ENCODE measurements at regions not wholly inside any gene's neighbourhood (a gene's known extent, or its start where the extent isn't known, plus 50 kb on each side); places are given as distances from the start of the nearest gene placed in this dataset.

- TF ChIP-seq, protein P1, sequence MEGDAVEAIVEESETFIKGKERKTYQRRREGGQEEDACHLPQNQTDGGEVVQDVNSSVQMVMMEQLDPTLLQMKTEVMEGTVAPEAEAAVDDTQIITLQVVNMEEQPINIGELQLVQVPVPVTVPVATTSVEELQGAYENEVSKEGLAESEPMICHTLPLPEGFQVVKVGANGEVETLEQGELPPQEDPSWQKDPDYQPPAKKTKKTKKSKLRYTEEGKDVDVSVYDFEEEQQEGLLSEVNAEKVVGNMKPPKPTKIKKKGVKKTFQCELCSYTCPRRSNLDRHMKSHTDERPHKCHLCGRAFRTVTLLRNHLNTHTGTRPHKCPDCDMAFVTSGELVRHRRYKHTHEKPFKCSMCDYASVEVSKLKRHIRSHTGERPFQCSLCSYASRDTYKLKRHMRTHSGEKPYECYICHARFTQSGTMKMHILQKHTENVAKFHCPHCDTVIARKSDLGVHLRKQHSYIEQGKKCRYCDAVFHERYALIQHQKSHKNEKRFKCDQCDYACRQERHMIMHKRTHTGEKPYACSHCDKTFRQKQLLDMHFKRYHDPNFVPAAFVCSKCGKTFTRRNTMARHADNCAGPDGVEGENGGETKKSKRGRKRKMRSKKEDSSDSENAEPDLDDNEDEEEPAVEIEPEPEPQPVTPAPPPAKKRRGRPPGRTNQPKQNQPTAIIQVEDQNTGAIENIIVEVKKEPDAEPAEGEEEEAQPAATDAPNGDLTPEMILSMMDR (IDR thresholded peaks at IDR 0.05): no peak
- TF ChIP-seq JUN (CRISPR knock-in tag; IDR thresholded peaks at IDR 0.05) (no peak), NR2C2 (CRISPR knock-in tag; IDR thresholded peaks at IDR 0.05) (no peak), USF2 (CRISPR knock-in tag; IDR thresholded peaks at IDR 0.05) (no peak), ZNF263 (CRISPR knock-in tag; IDR thresholded peaks at IDR 0.05; ENCODE audit: low read depth) (no peak), NFYB (CRISPR knock-in tag; conservative IDR thresholded peaks at IDR 0.05; ENCODE audit: low read depth) (no peak), FOXP4 (CRISPR knock-in tag; IDR thresholded peaks at IDR 0.05) (no peak), CREB1 (CRISPR knock-in tag; IDR thresholded peaks at IDR 0.05) (no peak), ZNF317 (CRISPR knock-in tag; IDR thresholded peaks at IDR 0.05; ENCODE audit: borderline replicate concordance, low read depth) (no peak)
- TF ChIP-seq, protein P2, sequence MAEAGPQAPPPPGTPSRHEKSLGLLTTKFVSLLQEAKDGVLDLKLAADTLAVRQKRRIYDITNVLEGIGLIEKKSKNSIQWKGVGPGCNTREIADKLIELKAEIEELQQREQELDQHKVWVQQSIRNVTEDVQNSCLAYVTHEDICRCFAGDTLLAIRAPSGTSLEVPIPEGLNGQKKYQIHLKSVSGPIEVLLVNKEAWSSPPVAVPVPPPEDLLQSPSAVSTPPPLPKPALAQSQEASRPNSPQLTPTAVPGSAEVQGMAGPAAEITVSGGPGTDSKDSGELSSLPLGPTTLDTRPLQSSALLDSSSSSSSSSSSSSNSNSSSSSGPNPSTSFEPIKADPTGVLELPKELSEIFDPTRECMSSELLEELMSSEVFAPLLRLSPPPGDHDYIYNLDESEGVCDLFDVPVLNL (CRISPR knock-in tag; IDR thresholded peaks at IDR 0.05; ENCODE audit: borderline replicate concordance, low read depth): no peak
Observed at GRCh38 chr2:107697385-107697784, 129.3 kb upstream of the RGPD4 start.
